Tibial artery (tissue), 4 donors: ENCODE measurements at regions not wholly inside any gene's neighbourhood (a gene's known extent, or its start where the extent isn't known, plus 50 kb on each side); places are given as distances from the start of the nearest gene placed in this dataset.

Experiments used
- DNase-seq, 2 donors: peaks; one replicate each; pipeline ENCODE4 v3.0.0-alpha.2; 2019
- H3K27ac ChIP-seq, 2 donors: fragments of 200-600 bp; sonication (generic) in 1 of 2; 1 replicate in 1 of 2; 2 replicates in 1 of 2; pipeline ENCODE4 v1.5.1; 2018 to 2019; ENCODE audit warnings: mild to moderate bottlenecking in 1 of 2
- H3K27me3 ChIP-seq, 2 donors: fragments of 200-600 bp; sonication (generic) in 1 of 2; one replicate each; pipeline versions ENCODE4 v1.5.1 to v1.6.0; 2016 to 2019
- H3K36me3 ChIP-seq, 3 donors: fragments of 200-600 bp; sonication (generic) in 2 of 3; one replicate each; pipeline ENCODE4 v1.5.1; 2016 to 2019; ENCODE audit warnings: mild to moderate bottlenecking in 2 of 3
- H3K4me1 ChIP-seq, 4 donors: fragments of 200-600 bp; sonication (generic) in 2 of 4; 1 replicate in 3 of 4; 2 replicates in 1 of 4; pipeline ENCODE4 v1.5.1; 2016 to 2019
- H3K4me3 ChIP-seq, 2 donors: fragments of 200-600 bp; sonication (generic) in 1 of 2; 1 replicate in 1 of 2; 2 replicates in 1 of 2; pipeline ENCODE4 v1.5.1; 2018 to 2019; ENCODE audit warnings: mild to moderate bottlenecking in 2 of 2
- H3K9me3 ChIP-seq, 3 donors: fragments of 200-600 bp; sonication (generic) in 1 of 3; one replicate each; pipeline ENCODE4 v1.5.1; 2016 to 2019
- intact Hi-C: fragments of 100-400 bp; cut with DNase I; formaldehyde crosslinking; loops from one replicate; pipeline ENCODE4 v1.15.0; 2023; ENCODE audit warnings: low total_unique reads
- TF ChIP-seq, protein P1 (sequence below), 2 experiments: fragments of 200-600 bp in 1 of 2; fragments of 450-650 bp in 1 of 2; IDR thresholded peaks; one replicate each; pipeline ENCODE4 v1.5.1; 2017 to 2019; ENCODE audit warnings: antibody characterized with exemption in 2 of 2, mild to moderate bottlenecking in 1 of 2, moderate library complexity in 1 of 2

DNA sequence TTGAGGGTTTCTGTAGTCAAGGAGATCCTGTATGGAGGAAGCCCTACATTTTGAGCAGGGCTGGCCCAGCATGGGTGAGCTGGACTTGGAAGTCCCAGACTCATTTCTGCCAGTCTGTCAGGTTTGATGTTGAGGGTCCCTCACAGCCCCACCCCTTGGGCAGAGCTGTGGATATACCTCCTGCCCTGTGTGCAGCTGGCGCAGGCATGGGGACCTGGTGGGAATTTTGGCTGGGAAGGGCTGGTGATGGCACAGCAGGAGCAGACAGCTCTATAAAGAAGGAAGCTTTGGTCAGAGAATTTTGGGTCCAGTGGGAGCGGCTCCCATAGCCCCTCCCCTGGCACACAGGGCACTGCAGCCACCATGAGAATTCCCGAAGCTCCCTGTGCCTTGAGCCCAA is 482.6 kb downstream of the RPS24 start:
- Histone ChIP-seq H3K27me3 (no peaks in the 10 kb centered on the region), H3K4me3 (no peak overlapping the region), H3K4me1 (peaks cover 0 to 46% (median 30%) of the 10 kb centered on the region in 4 donors), H3K36me3 (no peaks in the 10 kb centered on the region), H3K9me3 (no peaks in the 10 kb centered on the region), H3K27ac (peak overlapping the region in 1 of 2 donors; percentile 62)
- TF ChIP-seq, protein P1, sequence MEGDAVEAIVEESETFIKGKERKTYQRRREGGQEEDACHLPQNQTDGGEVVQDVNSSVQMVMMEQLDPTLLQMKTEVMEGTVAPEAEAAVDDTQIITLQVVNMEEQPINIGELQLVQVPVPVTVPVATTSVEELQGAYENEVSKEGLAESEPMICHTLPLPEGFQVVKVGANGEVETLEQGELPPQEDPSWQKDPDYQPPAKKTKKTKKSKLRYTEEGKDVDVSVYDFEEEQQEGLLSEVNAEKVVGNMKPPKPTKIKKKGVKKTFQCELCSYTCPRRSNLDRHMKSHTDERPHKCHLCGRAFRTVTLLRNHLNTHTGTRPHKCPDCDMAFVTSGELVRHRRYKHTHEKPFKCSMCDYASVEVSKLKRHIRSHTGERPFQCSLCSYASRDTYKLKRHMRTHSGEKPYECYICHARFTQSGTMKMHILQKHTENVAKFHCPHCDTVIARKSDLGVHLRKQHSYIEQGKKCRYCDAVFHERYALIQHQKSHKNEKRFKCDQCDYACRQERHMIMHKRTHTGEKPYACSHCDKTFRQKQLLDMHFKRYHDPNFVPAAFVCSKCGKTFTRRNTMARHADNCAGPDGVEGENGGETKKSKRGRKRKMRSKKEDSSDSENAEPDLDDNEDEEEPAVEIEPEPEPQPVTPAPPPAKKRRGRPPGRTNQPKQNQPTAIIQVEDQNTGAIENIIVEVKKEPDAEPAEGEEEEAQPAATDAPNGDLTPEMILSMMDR (IDR thresholded peaks at IDR 0.05): no peak
- DNase-seq: no peak
- intact Hi-C loops: no loop called here

DNA sequence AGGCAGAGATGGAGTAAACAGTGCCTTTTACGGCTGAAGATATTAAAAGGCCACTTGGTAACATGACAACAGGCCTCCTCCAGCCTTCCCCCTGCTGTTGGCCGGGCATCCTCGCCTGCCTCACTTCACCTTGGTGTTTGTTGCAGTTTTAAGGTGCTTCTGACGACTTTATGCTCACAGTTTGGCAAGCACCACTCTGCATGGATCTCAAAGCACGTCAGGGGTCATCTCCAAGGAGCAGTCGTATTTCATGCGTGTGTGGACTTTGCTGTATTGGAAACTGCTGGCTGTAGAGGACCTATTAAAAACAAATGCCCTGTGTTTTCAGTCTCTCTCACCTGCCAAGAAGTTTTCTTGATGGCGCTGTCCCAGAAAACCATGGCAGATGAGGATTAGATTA is 483.1 kb downstream of the RPS24 start:
- intact Hi-C loops: no loop called here
- TF ChIP-seq, protein P1 (IDR thresholded peaks at IDR 0.05): no peak
- Histone ChIP-seq H3K9me3 (no peaks in the 10 kb centered on the region), H3K36me3 (no peaks in the 10 kb centered on the region), H3K27ac (no peak overlapping the region), H3K4me1 (peaks cover 0 to 41% (median 29%) of the 10 kb centered on the region in 4 donors), H3K27me3 (no peaks in the 10 kb centered on the region), H3K4me3 (no peak overlapping the region)
- no peak for DNase-seq

DNA sequence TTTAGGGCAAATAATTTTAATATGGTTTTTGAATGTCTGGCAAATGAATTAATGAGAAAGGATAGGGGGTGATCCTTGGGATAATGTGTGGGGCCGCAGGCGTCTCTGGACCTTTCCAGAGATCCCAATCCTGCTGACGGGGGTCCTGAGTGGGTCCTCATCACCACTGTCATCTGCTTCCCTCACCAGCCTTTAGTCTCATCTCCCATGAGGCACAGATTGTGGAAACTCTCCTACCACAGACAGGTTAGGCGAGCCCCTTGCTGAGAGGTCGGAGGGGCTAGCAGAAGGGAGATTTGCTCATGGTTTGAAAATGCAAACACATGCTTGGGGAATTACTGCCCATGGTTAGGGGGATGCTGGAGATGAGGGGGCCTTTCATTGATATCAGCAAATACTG is 484.6 kb downstream of the RPS24 start:
- no peaks in the 10 kb centered on the region for H3K27me3 ChIP-seq
- H3K9me3 ChIP-seq: no peaks in the 10 kb centered on the region
- intact Hi-C loops: no loop called here
- TF ChIP-seq, protein P1 (IDR thresholded peaks at IDR 0.05): no peak
- no peak overlapping the region for H3K27ac ChIP-seq
- DNase-seq: no peak
- H3K36me3 ChIP-seq: no peaks in the 10 kb centered on the region
- H3K4me3 ChIP-seq: no peak overlapping the region
- H3K4me1 ChIP-seq: peaks cover 0 to 28% (median 21%) of the 10 kb centered on the region in 4 donors

DNA sequence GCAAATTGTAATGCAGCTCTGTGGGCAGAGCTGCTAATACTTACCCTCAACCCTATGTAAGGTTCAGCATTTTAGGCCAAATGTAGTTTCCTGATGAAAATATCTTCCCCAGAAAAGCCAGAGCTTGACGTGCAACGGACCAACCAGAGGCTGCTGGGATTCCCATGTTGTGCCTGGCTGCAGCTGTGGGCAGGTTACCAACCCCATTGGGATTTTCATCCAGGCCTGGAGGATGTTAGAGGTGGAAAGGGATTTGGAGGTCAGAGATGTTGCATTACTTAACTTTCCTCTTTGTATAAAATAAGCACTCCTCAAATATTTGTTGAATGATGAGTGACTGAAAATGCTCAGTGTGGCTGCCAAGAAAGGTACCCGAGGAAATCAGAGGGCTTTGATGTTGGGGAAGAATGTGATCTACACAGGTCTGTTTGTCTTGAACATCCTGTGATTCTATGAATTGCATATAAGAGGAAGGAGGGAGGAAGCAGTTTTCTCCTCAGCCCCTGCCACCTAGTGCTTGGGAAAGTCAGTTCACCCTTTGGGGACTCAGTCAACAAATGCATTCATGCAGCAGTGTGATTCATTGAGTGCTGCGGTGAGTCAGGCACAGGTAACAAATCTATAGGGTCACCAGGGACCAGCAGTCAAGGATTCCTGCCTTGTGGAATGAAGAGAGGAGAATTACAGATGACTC is 487.2 kb downstream of the RPS24 start:
- no peaks in the 10 kb centered on the region for H3K27me3 ChIP-seq
- H3K4me1 ChIP-seq: peaks cover 0 to 8% (median 1%) of the 10 kb centered on the region in 4 donors
- intact Hi-C loops: no loop called here
- TF ChIP-seq, protein P1 (IDR thresholded peaks at IDR 0.05): no peak
- no peak overlapping the region for H3K4me3 ChIP-seq
- no peaks in the 10 kb centered on the region for H3K36me3 ChIP-seq
- no peak overlapping the region for H3K27ac ChIP-seq
- no peaks in the 10 kb centered on the region for H3K9me3 ChIP-seq
- no peak for DNase-seq

DNA sequence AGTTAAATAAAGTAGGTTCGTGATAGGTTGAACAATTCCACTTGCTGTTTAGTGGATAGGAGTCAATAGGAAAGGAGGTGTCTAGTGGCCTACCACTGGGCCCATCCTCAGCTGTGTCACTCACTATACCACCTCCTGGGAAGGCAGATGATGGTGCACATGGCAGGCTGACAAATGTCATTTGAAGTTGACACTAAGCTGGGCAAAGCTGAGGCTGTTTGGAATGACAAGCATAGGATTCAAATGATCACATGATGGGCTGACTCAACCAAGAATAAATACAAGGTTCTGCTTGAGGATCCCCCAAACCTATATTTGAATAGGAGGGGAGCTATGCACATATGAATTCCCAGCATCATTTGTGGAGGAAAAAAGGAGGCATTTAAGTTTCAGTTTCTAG is 489.8 kb downstream of the RPS24 start:
- H3K4me3 ChIP-seq: no peak overlapping the region
- H3K27ac ChIP-seq: no peak overlapping the region
- intact Hi-C loops: no loop called here
- TF ChIP-seq, protein P1 (IDR thresholded peaks at IDR 0.05): no peak
- no peaks in the 10 kb centered on the region for H3K4me1 ChIP-seq
- H3K36me3 ChIP-seq: no peaks in the 10 kb centered on the region
- no peaks in the 10 kb centered on the region for H3K27me3 ChIP-seq
- peak in 1 of 2 donors; percentile 5 for DNase-seq
- H3K9me3 ChIP-seq: no peaks in the 10 kb centered on the region
